ENCODE measurements at regions not wholly inside any gene's neighbourhood (a gene's known extent, or its start where the extent isn't known, plus 50 kb on each side); places are given as distances from the start of the nearest gene placed in this dataset.

GRCh38 chr5:1706021-1706420 is 93.6 kb downstream of the MRPL36 start:
- DNase-seq (ENCODE audit: low read depth): no peak

GRCh38 chr5:1704676-1705075 is 95.0 kb downstream of the MRPL36 start:
- no peak for DNase-seq (ENCODE audit: low read depth)

GRCh38 chr5:1704266-1704665 is 95.4 kb downstream of the MRPL36 start:
- no peak for DNase-seq (ENCODE audit: low read depth)

- no peak for DNase-seq (ENCODE audit: low read depth)
These were observed 96.1 kb downstream of the MRPL36 start for GRCh38 chr5:1703352-1704050.

GRCh38 chr5:1702318-1702717 is 97.3 kb downstream of the MRPL36 start:
- DNase-seq (ENCODE audit: low read depth): no peak

GRCh38 chr5:1701884-1702283 is 97.8 kb downstream of the MRPL36 start:
- DNase-seq (ENCODE audit: low read depth): no peak

GRCh38 chr5:1701216-1701864 is 98.3 kb downstream of the MRPL36 start:
- DNase-seq (ENCODE audit: low read depth): no peak

- DNase-seq (ENCODE audit: low read depth): no peak
These were observed 100.2 kb downstream of the MRPL36 start for GRCh38 chr5:1699394-1699793.

GRCh38 chr5:1698589-1699316 is 100.9 kb downstream of the MRPL36 start:
- no peak for DNase-seq (ENCODE audit: low read depth)

GRCh38 chr5:1692381-1692780 is 107.3 kb downstream of the MRPL36 start:
- DNase-seq (ENCODE audit: low read depth): no peak

GRCh38 chr5:1687301-1687970 is 112.2 kb downstream of the MRPL36 start:
- DNase-seq (ENCODE audit: low read depth): no peak

GRCh38 chr5:1686016-1686802 is 113.4 kb downstream of the MRPL36 start:
- no peak for DNase-seq (ENCODE audit: low read depth)

GRCh38 chr5:1685066-1685465 is 114.6 kb downstream of the MRPL36 start:
- DNase-seq (ENCODE audit: low read depth): no peak

- DNase-seq (ENCODE audit: low read depth): no peak
These were observed 117.7 kb downstream of the MRPL36 start for GRCh38 chr5:1681955-1682354.

- DNase-seq (ENCODE audit: low read depth): no peak
These were observed 126.5 kb downstream of the MRPL36 start for GRCh38 chr5:1673042-1673677.

GRCh38 chr5:1672396-1672795 is 127.2 kb downstream of the MRPL36 start:
- DNase-seq (ENCODE audit: low read depth): no peak

- DNase-seq (ENCODE audit: low read depth): no peak
These were observed 128.3 kb downstream of the MRPL36 start for GRCh38 chr5:1671351-1671750.

GRCh38 chr5:1670351-1670750 is 129.3 kb downstream of the MRPL36 start:
- DNase-seq (ENCODE audit: low read depth): peak; percentile 2

GRCh38 chr5:1669276-1670155 is 130.1 kb downstream of the MRPL36 start:
- DNase-seq (ENCODE audit: low read depth): no peak

- DNase-seq (ENCODE audit: low read depth): no peak
These were observed 131.4 kb downstream of the MRPL36 start for GRCh38 chr5:1668141-1668721.

All from non-pigmented ciliary epithelial cell (primary cell).